Osteoblast (primary cell): ENCODE measurements at regions not wholly inside any gene's neighbourhood (a gene's known extent, or its start where the extent isn't known, plus 50 kb on each side); places are given as distances from the start of the nearest gene placed in this dataset.

ENCODE experiments used
- DNase-seq: peaks from one replicate; pipeline ENCODE4 v3.0.0; 2011; ENCODE audit warnings: low spot score, mixed read lengths; ENCODE audit not compliant: insufficient read length; ENCODE audit errors: missing footprints
- H2AFZ ChIP-seq: 2 replicates; pipeline ENCODE4 v1.6.0; 2011; ENCODE audit warnings: mild to moderate bottlenecking, low read length
- H3K27ac ChIP-seq: 2 replicates; pipeline ENCODE4 v1.5.1; 2011; ENCODE audit warnings: mild to moderate bottlenecking, low read depth, low read length, moderate library complexity
- H3K27me3 ChIP-seq: 2 replicates; pipeline ENCODE4 v1.6.0; 2012; ENCODE audit warnings: mild to moderate bottlenecking, control low read depth, inconsistent platforms, low read length, moderate library complexity; ENCODE audit not compliant: insufficient read depth
- H3K36me3 ChIP-seq: 2 replicates; pipeline ENCODE4 v1.5.1; 2011; ENCODE audit warnings: mild to moderate bottlenecking, low read length, control low read depth, moderate library complexity; ENCODE audit not compliant: insufficient read depth
- H3K4me1 ChIP-seq: 2 replicates; pipeline ENCODE4 v1.5.1; 2011; ENCODE audit warnings: mild to moderate bottlenecking, low read length, control low read depth, moderate library complexity; ENCODE audit not compliant: insufficient read depth
- H3K4me2 ChIP-seq: 2 replicates; pipeline ENCODE4 v1.6.0; 2011; ENCODE audit warnings: mild to moderate bottlenecking, low read length; ENCODE audit not compliant: insufficient read depth
- H3K4me3 ChIP-seq: fragments of 200-600 bp; sonication (generic); 3 replicates; pipeline ENCODE4 v1.5.1; 2012; ENCODE audit warnings: mild to moderate bottlenecking, low read length, inconsistent platforms; ENCODE audit not compliant: insufficient read depth
- H3K79me2 ChIP-seq: 2 replicates; pipeline ENCODE4 v1.6.0; 2012; ENCODE audit warnings: mild to moderate bottlenecking, low read length, control low read depth, inconsistent platforms; ENCODE audit not compliant: insufficient read depth
- H3K9me3 ChIP-seq: 2 replicates; pipeline ENCODE4 v1.5.1; 2011; ENCODE audit warnings: low read depth, low read length, control low read depth
- H4K20me1 ChIP-seq: 2 replicates; pipeline ENCODE4 v1.6.0; 2012; ENCODE audit warnings: mild to moderate bottlenecking, low read length, control low read depth; ENCODE audit not compliant: insufficient read depth
- CTCF ChIP-seq: IDR thresholded peaks from 2 replicates; pipeline ENCODE4 v1.5.1; 2011; ENCODE audit warnings: mild to moderate bottlenecking, low read depth, low read length, moderate library complexity; ENCODE audit errors: extremely low read depth

DNA sequence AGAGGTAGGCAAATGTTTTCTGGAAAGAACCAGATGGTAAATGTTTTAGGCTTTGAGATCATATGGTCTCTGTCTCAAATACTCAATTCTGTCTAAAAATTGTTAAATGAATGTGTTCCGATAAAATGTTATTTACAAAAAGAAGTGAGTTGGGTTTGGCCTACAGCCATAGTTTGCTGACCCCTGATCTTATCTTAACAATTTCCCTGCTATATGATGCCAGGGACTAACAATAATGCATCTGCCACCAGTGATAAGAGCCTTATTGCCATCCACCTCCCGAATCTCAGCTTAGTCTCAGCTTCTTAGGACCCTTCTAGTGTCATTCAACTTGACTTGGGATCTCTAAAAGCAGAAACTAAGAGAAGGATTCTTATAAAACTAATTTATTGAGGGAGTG, 208.5 kb upstream of the ADGRL2 start:
- H2AFZ ChIP-seq: no peak overlapping the region
- H3K27me3 ChIP-seq: no peaks in the 10 kb centered on the region
- H3K4me2 ChIP-seq: no peak overlapping the region
- no peaks in the 10 kb centered on the region for H3K79me2 ChIP-seq
- H3K27ac ChIP-seq: no peak overlapping the region
- no peaks in the 10 kb centered on the region for H3K4me1 ChIP-seq
- no peak overlapping the region for H3K4me3 ChIP-seq
- H3K36me3 ChIP-seq: no peaks in the 10 kb centered on the region
- no peaks in the 10 kb centered on the region for H4K20me1 ChIP-seq
- DNase-seq: no peak
- no peak for TF ChIP-seq CTCF
- H3K9me3 ChIP-seq: no peaks in the 10 kb centered on the region

GRCh38 chr1:81590171-81590570, 210.6 kb upstream of the ADGRL2 start:
- H4K20me1 ChIP-seq: no peaks in the 10 kb centered on the region
- H3K79me2 ChIP-seq: no peaks in the 10 kb centered on the region
- TF ChIP-seq CTCF: no peak
- no peaks in the 10 kb centered on the region for H3K4me1 ChIP-seq
- H3K4me2 ChIP-seq: no peak overlapping the region
- DNase-seq: no peak
- H3K27me3 ChIP-seq: no peaks in the 10 kb centered on the region
- H3K27ac ChIP-seq: no peak overlapping the region
- H2AFZ ChIP-seq: no peak overlapping the region
- no peaks in the 10 kb centered on the region for H3K36me3 ChIP-seq
- H3K9me3 ChIP-seq: no peaks in the 10 kb centered on the region
- H3K4me3 ChIP-seq: no peak overlapping the region

GRCh38 chr1:81588149-81588548, 212.6 kb upstream of the ADGRL2 start:
- Histone ChIP-seq H3K27ac (no peak overlapping the region), H3K79me2 (no peaks in the 10 kb centered on the region)

GRCh38 chr1:81587426-81587825, 213.3 kb upstream of the ADGRL2 start:
- no peaks in the 10 kb centered on the region for H3K27me3 ChIP-seq
- no peak overlapping the region for H3K4me3 ChIP-seq
- H3K27ac ChIP-seq: no peak overlapping the region
- TF ChIP-seq CTCF: no peak
- no peaks in the 10 kb centered on the region for H3K79me2 ChIP-seq
- H3K9me3 ChIP-seq: no peaks in the 10 kb centered on the region
- H3K4me1 ChIP-seq: no peaks in the 10 kb centered on the region
- no peak overlapping the region for H3K4me2 ChIP-seq
- no peak overlapping the region for H2AFZ ChIP-seq
- no peaks in the 10 kb centered on the region for H3K36me3 ChIP-seq
- H4K20me1 ChIP-seq: no peaks in the 10 kb centered on the region
- DNase-seq: no peak

More at GRCh38 chr1:81588149-81588548, 212.6 kb upstream of the ADGRL2 start:
- Histone ChIP-seq H3K4me3 (no peak overlapping the region), H3K4me2 (no peak overlapping the region), H3K4me1 (no peaks in the 10 kb centered on the region), H3K27me3 (no peaks in the 10 kb centered on the region), H4K20me1 (no peaks in the 10 kb centered on the region), H2AFZ (no peak overlapping the region), H3K36me3 (no peaks in the 10 kb centered on the region), H3K9me3 (no peaks in the 10 kb centered on the region)
- DNase-seq: no peak
- no peak for TF ChIP-seq CTCF
